HG03175 (cell line): ENCODE measurements at regions not wholly inside any gene's neighbourhood (a gene's known extent, or its start where the extent isn't known, plus 50 kb on each side); places are given as distances from the start of the nearest gene placed in this dataset.
"Not testable (repeated sequence)": the region's sequence is repeated elsewhere in the genome, so short reads cannot be mapped to it uniquely, and the experiment has no call there.

ENCODE experiments used
- ATAC-seq: cut with Tn5 transposase; IDR thresholded peaks from one replicate; pipeline ENCODE4 v1.9.1; 2021; ENCODE audit warnings: mild to moderate bottlenecking, moderate library complexity; ENCODE audit not compliant: unreplicated experiment

GRCh38 chr7:131940621-131941165 is 384.3 kb upstream of the PODXL start:
- no peak for ATAC-seq

GRCh38 chr7:131938788-131939187 is 382.4 kb upstream of the PODXL start:
- not testable (repeated sequence) for ATAC-seq

- no peak for ATAC-seq
Measured at GRCh38 chr7:131937868-131938267, 381.4 kb upstream of the PODXL start.

- no peak for ATAC-seq
Measured at GRCh38 chr7:131935180-131935579, 378.8 kb upstream of the PODXL start.

- no peak for ATAC-seq
Measured at GRCh38 chr7:131934452-131934851, 378.0 kb upstream of the PODXL start.

GRCh38 chr7:131933751-131934289 is 377.4 kb upstream of the PODXL start:
- no peak for ATAC-seq

- not testable (repeated sequence) for ATAC-seq
Measured at GRCh38 chr7:131933219-131933618, 376.8 kb upstream of the PODXL start.

GRCh38 chr7:131932271-131932670 is 375.8 kb upstream of the PODXL start:
- no peak for ATAC-seq

- no peak for ATAC-seq
Measured at GRCh38 chr7:131931370-131931769, 374.9 kb upstream of the PODXL start.

- ATAC-seq: no peak
Measured at GRCh38 chr7:131929632-131930031, 373.2 kb upstream of the PODXL start.

GRCh38 chr7:131927770-131928423 is 371.5 kb upstream of the PODXL start:
- no peak for ATAC-seq

- no peak for ATAC-seq
Measured at GRCh38 chr7:131925636-131926035, 369.2 kb upstream of the PODXL start.

- ATAC-seq: no peak
Measured at GRCh38 chr7:131924857-131925256, 368.4 kb upstream of the PODXL start.

- ATAC-seq: not testable (repeated sequence)
Measured at GRCh38 chr7:131922948-131923347, 366.5 kb upstream of the PODXL start.

- ATAC-seq: no peak
Measured at GRCh38 chr7:131921016-131921415, 364.6 kb upstream of the PODXL start.

GRCh38 chr7:131919920-131920709 is 363.7 kb upstream of the PODXL start:
- ATAC-seq: no peak

GRCh38 chr7:131911112-131911511 is 354.7 kb upstream of the PODXL start:
- no peak for ATAC-seq

- ATAC-seq: no peak
Measured at GRCh38 chr7:131909151-131909768, 352.8 kb upstream of the PODXL start.

GRCh38 chr7:131908714-131909113 is 352.3 kb upstream of the PODXL start:
- ATAC-seq: no peak

GRCh38 chr7:131905471-131905973 is 349.1 kb upstream of the PODXL start:
- ATAC-seq: no peak

GRCh38 chr7:131904760-131905327 is 348.4 kb upstream of the PODXL start:
- no peak for ATAC-seq
